ENCODE measurements at regions not wholly inside any gene's neighbourhood (a gene's known extent, or its start where the extent isn't known, plus 50 kb on each side); places are given as distances from the start of the nearest gene placed in this dataset.

DNA sequence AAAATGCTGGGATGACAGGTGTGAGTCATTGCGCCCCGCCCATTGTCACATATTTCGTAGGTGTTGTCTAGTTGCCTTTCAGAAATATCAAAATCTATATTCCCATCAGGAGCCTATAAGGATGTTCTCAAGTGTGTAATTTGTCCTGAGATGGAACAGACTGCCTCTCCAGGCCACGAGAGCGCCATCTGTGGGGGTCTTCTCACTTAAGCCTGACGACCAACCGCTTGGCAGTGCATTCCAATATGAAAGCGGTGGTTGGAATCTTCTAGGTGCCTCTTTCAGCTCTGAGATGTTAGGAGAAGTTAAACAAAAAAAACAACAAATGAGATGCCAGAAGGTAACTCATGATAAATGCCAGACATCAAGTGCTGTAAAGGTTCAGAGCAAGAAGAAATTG, 488.5 kb downstream of the QKI start:
- no peak overlapping the region for H3K9ac ChIP-seq (ENCODE audit: insufficient read length)
- H3K27ac ChIP-seq, result no peak overlapping the region
- no peak for TF ChIP-seq EZH2 (IDR thresholded peaks at IDR 0.05)
- TF ChIP-seq FOXP2 (optimal IDR thresholded peaks at IDR 0.05; ENCODE audit: control extremely low read depth, extremely low read length, insufficient read depth), result no peak
- no peak for TF ChIP-seq POLR2AphosphoS5 (IDR thresholded peaks at IDR 0.05; ENCODE audit: borderline replicate concordance, low read depth, low read length)
- H3K36me3 ChIP-seq (ENCODE audit: insufficient read depth, low read length), result no peaks in the 10 kb centered on the region
- no peaks in the 10 kb centered on the region for H3K9me3 ChIP-seq (ENCODE audit: low read depth, low read length)
- no peak for DNase-seq (ENCODE audit: low read depth, low spot score)
- H3K4me3 ChIP-seq, result no peak overlapping the region

DNA sequence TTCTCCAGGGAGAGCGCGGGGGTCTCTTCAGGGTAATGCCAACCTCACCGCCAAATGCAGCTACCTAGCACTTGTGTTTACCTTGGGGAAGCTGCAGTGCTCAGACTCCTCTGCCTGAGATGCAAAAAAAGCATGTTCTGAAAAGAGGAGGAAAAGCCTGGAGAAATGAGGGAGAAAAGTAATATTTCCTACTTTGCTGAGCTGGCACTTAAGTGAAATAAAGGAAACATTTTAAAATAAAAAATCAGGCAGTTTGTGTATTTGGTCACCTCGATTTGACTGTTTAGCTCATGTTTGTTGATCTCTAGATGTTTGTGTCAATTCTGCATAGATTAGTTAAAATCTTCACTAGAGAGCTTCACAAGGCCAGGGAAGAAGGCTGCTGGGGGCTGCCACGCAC, 487.2 kb downstream of the QKI start:
- H3K9me3 ChIP-seq (ENCODE audit: low read depth, low read length), result no peaks in the 10 kb centered on the region
- no peak overlapping the region for H3K27ac ChIP-seq
- no peaks in the 10 kb centered on the region for H3K36me3 ChIP-seq (ENCODE audit: insufficient read depth, low read length)
- TF ChIP-seq EZH2 (IDR thresholded peaks at IDR 0.05) (no peak), POLR2AphosphoS5 (IDR thresholded peaks at IDR 0.05; ENCODE audit: borderline replicate concordance, low read depth, low read length) (no peak), FOXP2 (optimal IDR thresholded peaks at IDR 0.05; ENCODE audit: control extremely low read depth, extremely low read length, insufficient read depth) (no peak)
- DNase-seq (ENCODE audit: low read depth, low spot score), result no peak
- H3K4me3 ChIP-seq, result no peak overlapping the region
- no peak overlapping the region for H3K9ac ChIP-seq (ENCODE audit: insufficient read length)

DNA sequence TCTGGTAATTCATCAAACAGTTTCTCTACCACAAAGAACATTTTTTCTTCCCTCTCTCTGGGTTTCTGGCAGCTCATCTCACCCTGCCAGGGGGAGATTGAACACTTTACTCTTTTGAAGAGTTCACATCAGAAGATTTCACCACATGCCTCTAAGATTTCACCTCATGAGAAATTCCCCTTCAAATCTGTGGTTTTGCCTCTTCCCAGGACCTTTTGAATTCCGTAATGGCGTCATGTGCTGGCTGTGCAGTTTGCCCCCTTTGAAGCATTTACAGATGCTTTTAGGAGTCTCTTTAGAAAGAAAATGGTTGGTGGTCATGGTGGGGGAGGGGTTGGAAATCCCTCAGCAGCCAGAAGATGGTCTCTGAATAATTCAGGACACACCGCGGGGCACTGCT, 486.1 kb downstream of the QKI start:
- DNase-seq (ENCODE audit: low read depth, low spot score), result no peak
- H3K36me3 ChIP-seq (ENCODE audit: insufficient read depth, low read length), result no peaks in the 10 kb centered on the region
- H3K27ac ChIP-seq, result no peak overlapping the region
- TF ChIP-seq EZH2 (IDR thresholded peaks at IDR 0.05) (no peak), FOXP2 (optimal IDR thresholded peaks at IDR 0.05; ENCODE audit: control extremely low read depth, extremely low read length, insufficient read depth) (no peak), POLR2AphosphoS5 (IDR thresholded peaks at IDR 0.05; ENCODE audit: borderline replicate concordance, low read depth, low read length) (no peak)
- no peaks in the 10 kb centered on the region for H3K9me3 ChIP-seq (ENCODE audit: low read depth, low read length)
- H3K9ac ChIP-seq (ENCODE audit: insufficient read length), result no peak overlapping the region
- no peak overlapping the region for H3K4me3 ChIP-seq

DNA sequence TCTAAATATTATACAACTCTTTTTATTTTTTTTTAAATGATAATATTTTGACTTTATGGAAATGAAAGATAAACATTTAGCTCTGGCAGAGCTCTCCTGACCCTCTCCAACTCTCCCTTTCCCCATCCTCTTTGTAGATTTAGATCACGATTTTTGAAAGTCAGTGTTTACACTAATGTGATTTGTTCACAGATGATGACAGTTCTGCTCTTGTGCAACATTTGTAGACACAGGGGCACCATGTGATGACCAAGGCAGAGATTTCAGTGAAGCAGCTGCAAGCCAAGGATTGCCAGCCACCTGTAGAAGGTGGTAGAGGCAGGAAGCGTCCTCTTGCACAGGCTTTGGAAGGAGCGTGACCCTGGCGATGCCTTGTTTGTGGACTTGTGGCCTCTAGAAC, 483.2 kb downstream of the QKI start:
- H3K4me3 ChIP-seq, result no peak overlapping the region
- no peak overlapping the region for H3K9ac ChIP-seq (ENCODE audit: insufficient read length)
- no peak overlapping the region for H3K27ac ChIP-seq
- H3K9me3 ChIP-seq (ENCODE audit: low read depth, low read length), result no peaks in the 10 kb centered on the region
- H3K36me3 ChIP-seq (ENCODE audit: insufficient read depth, low read length), result no peaks in the 10 kb centered on the region
- DNase-seq (ENCODE audit: low read depth, low spot score), result no peak
- no peak for TF ChIP-seq FOXP2 (optimal IDR thresholded peaks at IDR 0.05; ENCODE audit: control extremely low read depth, extremely low read length, insufficient read depth)
- TF ChIP-seq POLR2AphosphoS5 (IDR thresholded peaks at IDR 0.05; ENCODE audit: borderline replicate concordance, low read depth, low read length), result no peak
- TF ChIP-seq EZH2 (IDR thresholded peaks at IDR 0.05), result no peak

DNA sequence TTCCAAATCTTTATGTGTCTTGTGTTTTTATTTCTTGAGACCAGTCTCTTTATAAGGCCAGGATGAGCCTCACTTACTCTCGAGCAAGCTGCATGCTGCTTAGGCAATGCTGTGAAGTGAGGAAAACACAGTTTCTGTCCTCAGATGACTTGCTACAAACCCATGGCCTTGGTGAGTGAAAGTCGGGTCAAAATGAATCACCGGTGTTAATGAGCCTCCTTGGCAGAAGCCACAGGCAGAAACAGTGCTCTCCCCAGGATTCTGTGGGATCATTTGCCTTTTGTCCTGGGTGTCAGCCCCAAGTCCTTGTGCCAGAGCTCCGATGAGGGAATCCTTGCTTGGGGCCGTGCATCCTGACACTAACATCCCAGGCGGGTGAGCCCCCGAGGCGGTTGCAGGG, 482.5 kb downstream of the QKI start:
- no peaks in the 10 kb centered on the region for H3K36me3 ChIP-seq (ENCODE audit: insufficient read depth, low read length)
- H3K27ac ChIP-seq, result no peak overlapping the region
- no peak overlapping the region for H3K9ac ChIP-seq (ENCODE audit: insufficient read length)
- no peak for TF ChIP-seq EZH2 (IDR thresholded peaks at IDR 0.05)
- no peak for TF ChIP-seq FOXP2 (optimal IDR thresholded peaks at IDR 0.05; ENCODE audit: control extremely low read depth, extremely low read length, insufficient read depth)
- no peak for TF ChIP-seq POLR2AphosphoS5 (IDR thresholded peaks at IDR 0.05; ENCODE audit: borderline replicate concordance, low read depth, low read length)
- no peak for DNase-seq (ENCODE audit: low read depth, low spot score)
- no peak overlapping the region for H3K4me3 ChIP-seq
- H3K9me3 ChIP-seq (ENCODE audit: low read depth, low read length), result no peaks in the 10 kb centered on the region

DNA sequence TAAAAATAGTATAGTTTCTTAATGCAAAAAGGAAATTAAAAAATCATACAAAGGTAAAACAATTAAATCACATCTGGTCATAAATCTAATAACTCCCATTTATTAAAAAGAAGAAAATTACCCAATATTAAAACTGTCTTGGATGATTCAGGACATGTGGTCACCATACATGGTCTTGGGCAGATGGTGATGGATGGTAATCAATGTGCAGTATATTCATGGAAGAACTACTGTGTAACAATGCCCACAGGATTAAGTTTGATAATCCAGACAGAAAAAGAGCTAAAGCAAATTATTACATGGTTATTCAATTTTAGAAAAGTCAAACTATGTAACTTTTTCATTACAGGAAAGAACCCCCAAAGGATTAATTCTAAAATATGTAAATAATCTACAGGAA, 480.6 kb downstream of the QKI start:
- H3K27ac ChIP-seq, result no peak overlapping the region
- TF ChIP-seq POLR2AphosphoS5 (IDR thresholded peaks at IDR 0.05; ENCODE audit: borderline replicate concordance, low read depth, low read length), result no peak
- no peak for TF ChIP-seq EZH2 (IDR thresholded peaks at IDR 0.05)
- TF ChIP-seq FOXP2 (optimal IDR thresholded peaks at IDR 0.05; ENCODE audit: control extremely low read depth, extremely low read length, insufficient read depth), result no peak
- no peaks in the 10 kb centered on the region for H3K36me3 ChIP-seq (ENCODE audit: insufficient read depth, low read length)

DNA sequence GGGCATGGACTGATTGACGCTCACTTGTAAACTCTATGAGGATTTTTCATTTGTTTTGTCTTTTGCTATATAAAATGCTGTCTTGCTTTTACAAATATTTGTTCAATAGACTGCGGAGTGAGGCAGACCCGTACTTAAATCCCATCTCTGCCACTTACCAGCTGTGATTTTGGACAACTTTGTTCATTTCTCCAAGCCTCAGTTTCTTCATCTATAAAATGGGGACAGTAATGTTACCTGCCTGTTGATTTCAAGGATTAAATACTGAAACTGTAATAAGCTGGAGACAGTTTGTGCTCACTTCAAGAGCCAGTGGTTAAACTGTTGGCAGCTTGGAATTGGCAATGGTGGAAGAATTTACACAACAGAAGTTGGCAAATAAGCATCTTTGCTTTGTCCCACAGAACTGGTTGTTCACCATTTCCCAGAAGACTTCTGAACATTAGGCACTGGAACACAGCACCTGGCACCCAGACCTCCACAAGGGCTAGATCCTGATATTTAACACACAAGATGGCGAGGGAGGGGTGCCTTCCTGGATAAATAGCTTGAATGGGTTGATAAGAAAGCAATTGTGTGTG, 479.2 kb downstream of the QKI start:
- Histone ChIP-seq H3K36me3 (ENCODE audit: insufficient read depth, low read length) (no peaks in the 10 kb centered on the region), H3K4me3 (no peak overlapping the region), H3K9ac (ENCODE audit: insufficient read length) (no peak overlapping the region), H3K27ac (no peak overlapping the region), H3K9me3 (ENCODE audit: low read depth, low read length) (no peaks in the 10 kb centered on the region)
- no peak for DNase-seq (ENCODE audit: low read depth, low spot score)
- TF ChIP-seq POLR2AphosphoS5 (IDR thresholded peaks at IDR 0.05; ENCODE audit: borderline replicate concordance, low read depth, low read length), result no peak
- no peak for TF ChIP-seq EZH2 (IDR thresholded peaks at IDR 0.05)
- TF ChIP-seq FOXP2 (optimal IDR thresholded peaks at IDR 0.05; ENCODE audit: control extremely low read depth, extremely low read length, insufficient read depth), result no peak

More for the DNA sequence above, 480.6 kb downstream of the QKI start:
- Histone ChIP-seq H3K4me3 (no peak overlapping the region), H3K9ac (ENCODE audit: insufficient read length) (no peak overlapping the region), H3K9me3 (ENCODE audit: low read depth, low read length) (no peaks in the 10 kb centered on the region)
- DNase-seq (ENCODE audit: low read depth, low spot score), result no peak

DNA sequence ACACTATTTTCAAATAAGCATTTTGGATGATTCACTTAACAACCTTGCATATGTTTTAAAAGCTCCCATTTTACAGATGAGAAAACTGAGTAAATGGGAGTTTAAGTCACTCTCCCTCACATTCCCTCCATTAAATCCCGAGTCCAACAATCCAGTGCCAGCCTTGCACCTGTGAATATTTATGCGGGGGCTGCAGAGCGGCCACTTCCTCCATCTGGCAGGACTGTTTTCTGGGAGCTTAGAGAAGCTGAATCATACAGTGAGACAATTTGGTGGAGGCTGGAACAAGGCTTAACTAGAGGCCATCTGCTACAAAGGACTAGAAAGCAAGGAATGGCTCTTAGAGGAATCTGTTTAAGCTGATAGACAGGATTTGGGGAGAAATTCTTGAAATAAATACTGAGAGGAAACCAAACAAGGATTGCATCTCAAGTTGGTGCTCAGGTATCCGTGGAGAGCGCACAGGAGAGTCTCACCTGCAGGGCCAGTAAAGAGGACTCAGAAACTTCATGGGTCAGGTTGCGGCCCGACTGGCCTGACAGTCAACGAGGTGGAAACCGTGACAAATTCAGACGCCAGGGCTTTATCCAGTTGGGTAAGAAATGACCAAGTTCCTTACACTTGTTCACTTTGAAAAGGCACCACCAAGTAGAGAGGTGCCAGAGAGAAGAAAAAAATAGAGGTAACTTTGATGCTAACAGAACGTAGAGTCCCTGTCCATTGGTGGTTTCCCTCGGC, 478.5 kb downstream of the QKI start:
- DNase-seq (ENCODE audit: low read depth, low spot score), result no peak
- Histone ChIP-seq H3K27ac (no peak overlapping the region), H3K9me3 (ENCODE audit: low read depth, low read length) (no peaks in the 10 kb centered on the region), H3K9ac (ENCODE audit: insufficient read length) (no peak overlapping the region), H3K36me3 (ENCODE audit: insufficient read depth, low read length) (no peaks in the 10 kb centered on the region), H3K4me3 (no peak overlapping the region)
- TF ChIP-seq POLR2AphosphoS5 (IDR thresholded peaks at IDR 0.05; ENCODE audit: borderline replicate concordance, low read depth, low read length) (no peak), FOXP2 (optimal IDR thresholded peaks at IDR 0.05; ENCODE audit: control extremely low read depth, extremely low read length, insufficient read depth) (no peak), EZH2 (IDR thresholded peaks at IDR 0.05) (no peak)
